ENCODE measurements at regions not wholly inside any gene's neighbourhood (a gene's known extent, or its start where the extent isn't known, plus 50 kb on each side); places are given as distances from the start of the nearest gene placed in this dataset.

DNA sequence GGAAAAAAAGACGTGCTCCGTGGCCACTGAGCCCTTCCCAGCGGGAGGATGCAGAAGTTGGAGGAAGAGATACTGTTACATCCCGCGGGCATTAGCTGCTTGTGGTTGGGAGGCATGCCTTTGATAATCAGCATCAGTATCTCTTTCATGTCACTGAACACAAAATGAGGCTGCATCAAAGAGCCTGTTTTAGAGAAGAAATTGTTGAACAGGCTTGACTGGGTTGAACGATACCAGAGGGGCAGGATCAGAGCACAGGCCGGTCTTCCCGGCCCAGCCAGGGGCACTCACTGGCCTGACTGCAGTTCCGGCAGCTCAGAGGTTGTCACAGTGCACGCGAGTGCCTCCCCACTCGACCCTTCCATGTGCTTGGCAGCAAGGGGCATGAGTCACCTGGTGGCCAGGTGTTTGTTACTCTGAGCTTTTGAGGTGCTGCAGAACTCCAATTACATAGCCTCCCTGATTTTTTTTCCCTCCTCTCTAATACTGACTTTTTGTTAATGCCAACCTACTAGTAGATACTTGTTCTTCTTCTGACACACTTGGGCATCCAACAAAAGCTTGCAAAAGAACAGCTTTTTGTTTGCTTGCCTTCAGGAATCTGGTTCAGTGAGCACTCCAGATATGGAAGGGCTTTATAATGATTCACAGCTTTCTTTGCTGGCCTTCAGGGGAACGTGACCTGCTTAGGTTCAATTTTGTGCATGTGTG, 121.6 kb downstream of the VAPA start:
- DNase-seq: no peak

DNA sequence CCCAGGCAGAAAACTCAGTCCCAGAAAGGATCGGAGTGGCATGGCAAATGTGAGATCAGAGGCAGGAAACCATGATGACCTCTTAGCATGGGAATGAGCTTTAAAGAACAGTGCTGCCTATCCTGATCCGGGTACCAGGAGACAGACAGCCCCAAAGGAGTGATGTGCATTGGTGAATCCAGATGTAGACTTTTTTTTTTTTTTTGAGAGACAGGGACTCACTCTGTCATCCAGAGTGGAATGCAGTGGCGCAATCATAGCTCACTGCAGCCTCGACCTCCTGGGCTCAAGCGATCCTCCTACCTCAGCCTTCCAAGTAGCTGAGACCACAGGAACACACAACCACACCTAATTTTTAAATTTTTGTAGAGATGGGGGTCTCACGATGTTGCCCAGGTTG, 122.7 kb downstream of the VAPA start:
- DNase-seq: no peak

DNA sequence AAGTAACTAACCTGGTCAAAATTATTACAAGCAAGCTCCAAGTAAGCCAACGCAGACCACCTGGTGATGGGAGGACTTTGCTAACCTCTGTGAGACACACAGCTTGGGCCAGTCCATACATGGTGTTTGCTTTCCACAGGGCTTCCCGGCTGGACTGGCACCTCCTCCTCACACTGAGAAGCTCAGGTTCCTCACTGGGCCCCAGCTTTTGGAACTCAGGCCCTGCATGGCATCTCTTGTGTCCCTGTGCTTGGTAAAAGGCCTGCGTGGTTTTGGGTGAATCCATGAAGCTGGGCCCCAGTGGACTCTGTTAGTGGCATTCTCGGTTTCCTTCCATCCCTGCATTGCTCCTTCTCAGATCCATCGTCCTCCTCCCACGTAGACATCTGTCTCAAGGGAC, 123.4 kb downstream of the VAPA start:
- no peak for DNase-seq

DNA sequence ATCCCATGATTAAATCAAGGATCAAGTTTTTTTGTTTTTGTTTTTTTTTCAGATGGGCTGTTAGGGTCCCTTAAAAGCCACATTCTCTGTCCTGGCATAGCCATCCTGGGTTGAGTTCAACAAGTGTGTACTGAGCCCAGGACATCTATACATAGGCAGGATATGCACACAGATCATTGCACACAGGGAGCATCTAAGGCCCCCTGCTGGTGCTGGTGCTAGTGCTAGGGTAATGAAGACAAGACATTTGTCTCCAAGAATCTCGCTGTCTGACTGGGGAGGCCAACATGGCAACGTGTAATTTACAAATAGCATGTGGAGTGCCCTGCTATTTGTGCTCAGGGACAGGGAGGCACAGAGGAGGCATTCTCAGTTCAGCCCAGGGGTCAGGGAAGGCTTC, 124.5 kb downstream of the VAPA start:
- no peak for DNase-seq

DNA sequence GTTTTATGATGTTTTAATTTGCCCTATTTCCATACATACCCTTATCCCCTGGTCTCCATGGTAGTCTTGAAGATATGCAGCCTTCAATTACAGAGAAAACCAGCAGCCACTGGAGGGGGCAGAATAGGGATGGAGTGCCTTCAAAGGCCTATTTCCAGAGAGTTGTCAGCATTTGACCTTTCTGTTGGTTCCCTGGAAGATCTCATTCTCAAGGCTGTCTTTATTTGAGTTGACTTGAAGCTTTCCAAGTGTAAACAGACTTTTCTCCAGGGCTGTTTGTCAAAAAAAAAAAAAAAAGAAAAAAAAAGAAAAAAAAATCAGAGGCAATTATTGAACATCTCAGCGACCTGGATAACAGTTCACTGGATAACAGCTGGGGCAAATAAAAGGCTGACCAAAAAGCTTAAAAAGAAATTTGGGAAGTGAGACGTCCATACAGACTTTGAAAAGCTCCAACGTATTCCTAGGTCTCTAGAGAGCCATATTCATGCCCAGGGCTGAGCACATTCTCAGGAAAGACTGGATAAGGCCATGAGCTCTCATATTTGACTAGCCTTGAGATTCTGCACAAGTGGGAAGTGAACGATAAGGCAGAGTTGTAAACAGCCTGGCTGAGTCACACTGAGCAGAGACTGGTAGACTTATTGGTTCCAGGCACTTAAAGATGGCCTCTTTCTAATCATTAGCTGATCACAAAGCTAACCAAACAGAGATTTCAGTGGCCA, 126.6 kb downstream of the VAPA start:
- no peak for DNase-seq

DNA sequence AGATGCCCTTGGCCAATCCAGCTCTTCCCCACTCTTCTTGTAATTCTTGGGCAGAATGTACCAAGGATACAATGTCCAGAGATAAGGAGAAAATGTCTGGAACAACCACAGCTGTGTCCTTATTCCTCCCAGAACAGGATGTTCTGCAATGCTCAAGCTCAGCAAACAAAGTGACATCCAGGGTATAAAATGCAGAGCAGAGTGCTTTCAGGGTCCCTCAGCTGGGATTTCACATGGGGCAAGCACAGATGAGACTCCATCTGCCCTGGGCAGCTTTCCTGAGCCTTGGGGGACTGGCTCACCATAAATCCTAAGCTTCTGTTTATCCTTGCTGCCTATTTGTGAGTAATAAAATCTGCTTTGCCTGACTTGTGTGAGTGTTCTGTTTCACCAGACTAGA, 127.4 kb downstream of the VAPA start:
- DNase-seq: no peak

DNA sequence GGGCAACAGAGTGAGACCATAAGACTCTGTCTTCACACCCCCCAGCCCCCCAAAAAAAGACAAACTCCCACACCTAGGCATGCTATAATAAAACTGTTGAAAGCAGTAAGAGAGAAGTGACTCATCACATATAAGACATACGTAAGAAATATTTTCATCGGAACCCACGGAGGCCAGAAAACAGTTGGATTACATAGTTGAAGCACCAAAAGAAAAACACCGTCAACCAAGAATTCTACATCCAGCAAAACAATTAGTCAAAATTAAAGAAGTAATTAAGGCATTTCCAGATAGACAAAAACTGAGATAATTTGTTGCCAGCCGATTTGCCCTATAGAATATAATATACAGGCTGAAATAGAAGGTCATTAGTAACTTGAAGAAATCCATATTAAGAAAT, 128.7 kb downstream of the VAPA start:
- DNase-seq: no peak

DNA sequence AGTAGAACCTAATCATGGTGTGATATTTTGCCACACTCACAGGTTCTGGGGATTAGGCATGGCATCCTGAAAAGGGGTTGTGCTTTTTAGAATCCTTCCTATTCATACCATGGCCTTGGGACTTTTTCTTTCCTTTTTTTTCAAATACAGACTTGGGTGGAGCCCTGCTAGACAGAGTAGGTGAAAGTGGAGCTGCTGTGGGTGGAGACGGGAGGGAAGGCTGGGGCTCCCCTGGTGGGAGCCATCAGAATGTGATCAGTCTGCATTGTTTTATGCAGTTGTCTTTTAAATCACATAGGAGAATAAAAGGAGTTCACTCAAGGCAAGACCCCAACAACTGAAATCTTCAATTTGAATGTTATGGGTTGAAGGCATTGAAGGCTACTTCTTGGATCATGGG, 130.2 kb downstream of the VAPA start:
- no peak for DNase-seq

DNA sequence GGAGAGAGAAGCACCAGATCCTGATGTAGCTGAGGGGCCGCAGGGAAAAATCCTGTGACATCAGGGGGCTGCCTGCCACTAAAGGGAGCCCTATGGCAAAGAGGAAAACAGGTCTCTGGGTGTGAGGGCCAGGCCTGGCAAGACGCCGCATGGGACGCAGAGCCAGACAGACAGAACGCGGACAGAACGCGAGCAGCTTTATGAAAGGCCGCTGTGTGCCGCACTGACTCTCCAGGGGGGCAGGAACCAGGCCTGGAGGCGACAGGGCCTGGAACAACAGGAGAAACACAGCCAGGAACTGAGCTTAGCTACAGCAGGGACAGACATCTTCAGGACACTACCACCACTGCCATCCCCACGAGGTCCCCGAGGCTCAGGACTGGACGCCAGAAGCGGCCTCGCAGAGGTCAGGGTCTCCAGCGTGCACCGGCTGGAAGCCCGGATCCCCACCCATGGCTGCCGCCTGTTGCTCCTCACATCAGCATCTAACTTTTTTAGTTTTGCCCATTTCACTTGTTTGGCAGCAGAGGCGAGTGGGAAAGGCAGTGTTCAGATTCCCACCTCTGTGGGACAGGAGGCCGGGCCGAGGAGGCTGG, 131.6 kb downstream of the VAPA start:
- DNase-seq: no peak

DNA sequence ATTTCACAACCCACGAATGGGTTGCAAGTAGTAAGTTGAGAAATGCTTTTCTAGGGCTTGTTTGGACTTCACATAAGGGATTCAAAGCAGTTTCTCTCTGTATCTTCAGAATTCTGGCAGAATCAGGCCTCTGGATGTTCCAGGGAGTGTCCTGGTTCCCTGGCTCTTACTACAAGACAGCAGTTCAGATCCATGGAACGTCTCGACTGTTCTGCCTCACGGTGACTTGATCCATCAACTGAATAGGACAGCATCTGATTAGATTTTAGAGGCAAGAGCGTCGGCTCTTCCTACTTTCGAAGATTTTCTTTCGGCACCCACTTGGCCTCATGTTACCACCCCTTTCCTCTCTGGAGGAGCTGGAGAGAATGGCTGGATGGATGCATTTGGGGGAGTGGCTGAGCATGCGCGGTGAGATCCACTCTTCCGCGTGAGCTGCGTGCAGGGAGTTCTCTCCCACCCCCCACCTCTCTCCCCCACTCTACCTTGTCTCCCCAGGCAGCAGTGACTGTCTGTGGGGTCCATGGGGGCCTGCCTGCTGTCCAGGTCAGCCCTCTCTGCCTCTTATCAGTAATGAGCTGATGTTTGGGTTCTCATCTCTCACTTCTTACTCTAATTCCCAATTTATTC, 132.5 kb downstream of the VAPA start:
- no peak for DNase-seq

DNA sequence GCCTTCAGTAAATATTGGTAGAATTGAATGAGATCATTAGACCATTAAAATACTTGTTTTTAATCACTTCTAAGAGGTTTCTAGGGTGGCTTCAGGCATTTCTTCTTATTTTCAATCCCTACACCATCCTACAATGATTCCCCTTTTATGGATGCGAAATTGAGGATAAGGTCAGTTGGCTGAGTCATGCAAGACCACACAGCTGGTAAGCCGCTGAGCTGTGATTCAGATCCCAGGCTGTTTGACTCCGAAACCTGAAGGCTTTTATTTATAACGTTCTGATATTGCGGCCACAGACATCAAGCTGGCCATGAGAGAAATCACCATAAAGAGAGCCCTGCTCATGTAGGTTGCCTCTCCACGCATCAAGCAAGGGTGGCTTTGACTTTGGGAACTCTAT, 133.4 kb downstream of the VAPA start:
- no peak for DNase-seq

DNA sequence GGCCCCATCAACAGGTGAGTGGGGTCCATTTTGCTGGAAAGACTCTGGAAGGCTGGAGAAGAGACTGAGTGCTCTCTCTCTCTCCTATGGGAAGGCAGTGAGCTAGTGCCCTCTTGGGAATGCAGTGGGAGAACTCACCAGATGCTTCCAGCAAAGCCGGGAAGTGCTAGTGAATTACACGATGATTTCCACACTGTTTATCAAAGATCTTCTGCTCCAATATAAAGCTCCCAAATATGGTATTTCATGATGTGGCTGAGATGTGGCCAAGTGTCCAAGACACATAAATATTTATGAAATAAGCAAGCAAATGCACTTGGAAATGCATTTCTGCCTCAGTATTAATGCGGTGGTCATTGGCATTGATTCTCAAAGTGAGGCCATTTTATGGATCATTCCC, 135.9 kb downstream of the VAPA start:
- no peak for DNase-seq

DNA sequence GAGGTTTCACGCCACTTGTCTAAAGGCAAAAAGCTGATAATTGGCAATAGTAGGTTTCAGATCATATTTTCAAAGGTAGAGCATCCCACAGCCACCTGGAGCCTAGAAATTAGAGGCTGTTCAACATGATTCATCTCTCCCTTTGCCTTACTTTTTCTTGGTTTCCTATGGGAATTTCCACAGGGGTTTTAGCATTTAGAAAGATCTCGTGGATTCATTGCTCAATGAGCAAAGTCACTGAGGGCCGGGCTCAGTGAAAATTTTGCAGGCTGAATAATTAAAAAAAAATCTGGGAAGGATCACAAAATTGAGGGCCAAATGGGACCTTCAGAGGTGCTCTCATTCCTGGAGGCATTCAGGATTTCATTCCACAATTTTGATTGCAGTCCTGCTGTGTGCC, 137.1 kb downstream of the VAPA start:
- no peak for DNase-seq

DNA sequence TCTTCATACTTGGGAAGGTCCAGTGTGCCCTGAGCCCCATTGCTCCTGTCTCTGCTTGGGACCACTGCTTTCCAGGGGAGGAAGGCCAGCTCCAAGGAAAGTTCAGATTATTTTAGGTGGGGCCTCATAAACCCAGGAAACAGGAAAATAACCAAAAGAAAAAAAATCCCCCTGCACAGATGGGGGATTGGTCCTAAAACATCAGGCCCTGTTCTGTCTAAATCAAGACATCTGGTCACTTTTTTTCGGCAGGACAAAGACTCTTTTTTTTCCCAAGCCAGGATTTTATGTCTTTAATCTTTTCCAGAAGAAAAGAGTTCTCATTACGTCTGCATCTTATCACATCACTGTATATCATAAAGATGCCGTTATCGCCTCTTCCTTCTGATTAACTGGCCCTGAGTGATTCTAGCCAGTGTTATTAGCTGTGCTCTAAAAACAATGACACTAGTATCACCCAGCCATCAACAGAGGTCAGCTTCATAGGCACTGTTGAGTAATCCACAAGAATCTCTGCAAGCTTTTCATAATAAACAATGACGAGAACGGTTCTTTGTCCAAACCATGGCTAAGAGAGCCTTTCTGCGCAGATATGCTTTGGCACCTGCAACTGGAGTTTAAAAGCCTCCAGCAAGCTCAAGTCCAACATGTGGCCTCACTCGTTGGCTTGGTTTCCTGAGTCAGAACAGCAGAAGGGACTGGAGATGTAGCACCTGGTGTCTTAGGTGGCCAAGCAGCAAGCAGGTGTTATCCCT, 138.2 kb downstream of the VAPA start:
- no peak for DNase-seq

DNA sequence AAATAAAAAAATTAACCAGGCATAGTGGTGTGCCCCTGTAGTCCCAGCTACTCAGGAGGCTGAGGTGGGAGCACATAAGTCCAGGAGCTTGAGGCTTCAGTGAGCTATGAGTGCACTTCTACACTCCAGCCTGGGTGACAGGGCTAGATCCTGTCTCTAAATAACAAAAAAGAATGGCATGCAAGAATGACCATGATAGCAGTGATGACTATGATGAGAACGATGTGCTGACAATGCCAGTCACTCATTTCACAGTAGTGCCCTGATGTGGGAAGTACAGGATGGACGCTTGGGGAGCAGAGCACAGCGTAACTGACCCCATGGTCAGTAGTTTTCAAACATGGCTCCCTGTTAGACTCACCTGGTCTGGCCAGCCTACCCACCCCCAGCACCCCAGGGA, 139.1 kb downstream of the VAPA start:
- no peak for DNase-seq

DNA sequence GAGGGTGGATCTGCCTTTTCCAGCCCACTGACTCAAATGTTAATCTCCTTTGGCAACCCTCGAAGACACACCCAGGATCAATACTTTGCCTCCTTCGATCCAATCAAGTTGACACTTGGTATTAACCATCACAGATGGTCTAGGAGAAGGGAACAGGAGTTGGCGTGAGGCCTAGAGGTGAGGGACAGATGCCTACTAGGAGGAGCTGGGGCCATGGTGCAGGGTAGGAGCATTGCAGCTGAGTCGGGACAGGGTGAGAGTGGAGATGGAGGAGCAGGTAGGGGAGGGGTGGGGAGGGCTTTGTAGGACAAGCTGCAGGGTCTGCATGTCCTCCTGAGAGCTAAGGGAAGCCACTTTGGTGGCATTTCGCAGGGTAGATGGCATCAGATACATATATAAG, 140.0 kb downstream of the VAPA start:
- DNase-seq: no peak

DNA sequence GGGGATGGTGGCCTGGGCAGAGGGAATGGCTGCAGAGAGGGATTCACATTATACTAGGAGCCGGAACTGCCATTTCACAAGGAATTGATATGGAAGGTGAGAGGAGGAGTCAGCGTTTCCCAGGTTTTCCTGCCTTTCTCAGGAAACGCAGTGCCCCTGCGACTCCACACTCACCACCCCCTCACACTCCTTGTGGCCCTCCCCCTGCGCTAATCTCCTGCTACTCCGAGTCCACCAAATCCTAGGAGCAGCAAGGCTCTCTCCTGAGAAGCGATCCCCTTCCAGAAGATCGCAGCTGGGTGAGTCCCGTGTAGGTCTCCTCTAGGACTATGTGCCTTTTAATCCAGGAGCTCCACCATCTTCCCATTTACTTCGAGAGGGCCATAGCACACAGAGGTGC, 140.6 kb downstream of the VAPA start:
- DNase-seq: no peak

DNA sequence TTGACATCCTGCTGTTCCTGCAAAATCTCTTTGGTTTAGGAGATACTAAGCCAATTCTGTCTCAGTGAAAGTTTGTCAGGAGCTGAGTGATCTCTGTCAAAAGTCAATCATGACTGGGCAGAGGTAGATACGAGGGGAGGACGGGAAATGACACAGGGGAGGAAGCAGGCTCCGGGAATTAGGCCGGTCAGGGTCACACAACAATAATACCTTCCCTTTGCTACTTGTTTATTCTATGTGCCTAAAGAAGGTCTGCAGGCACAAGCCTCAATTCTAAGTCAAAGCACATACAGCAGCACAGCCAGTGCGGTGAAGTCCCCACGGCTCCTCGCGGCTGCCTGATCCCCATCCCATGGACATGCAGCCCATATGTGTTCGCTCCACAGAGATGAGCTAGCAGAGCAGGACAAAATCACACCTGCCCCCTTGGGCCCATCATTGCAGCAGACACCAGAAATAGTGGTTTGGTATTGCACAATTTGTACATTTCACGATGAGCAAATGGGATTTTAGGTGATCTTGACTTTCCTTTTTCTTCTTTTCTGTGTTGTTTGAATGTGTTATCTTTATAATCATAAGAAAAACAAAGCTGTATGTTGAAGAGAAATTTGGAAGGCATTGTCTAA, 141.4 kb downstream of the VAPA start:
- DNase-seq: no peak

DNA sequence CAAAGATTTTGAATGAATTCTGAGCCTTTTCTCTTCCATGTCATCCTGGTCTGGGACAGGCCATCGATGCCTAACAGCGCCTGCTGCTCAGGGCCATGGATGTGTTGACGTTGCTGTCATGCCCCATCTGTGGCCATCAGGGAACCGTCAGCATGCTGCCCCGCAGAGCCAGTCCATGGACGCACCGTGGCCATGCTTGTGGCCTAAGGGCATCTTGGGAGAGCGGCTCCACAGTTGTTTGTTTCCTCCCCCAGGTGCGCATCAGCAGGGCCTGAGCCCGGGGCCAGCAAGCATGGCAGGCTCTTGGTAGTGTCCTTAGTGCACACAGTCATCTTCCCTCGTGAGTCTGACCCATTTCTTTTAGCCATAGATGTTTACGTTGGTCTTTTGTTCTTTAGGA, 142.7 kb downstream of the VAPA start:
- no peak for DNase-seq

DNA sequence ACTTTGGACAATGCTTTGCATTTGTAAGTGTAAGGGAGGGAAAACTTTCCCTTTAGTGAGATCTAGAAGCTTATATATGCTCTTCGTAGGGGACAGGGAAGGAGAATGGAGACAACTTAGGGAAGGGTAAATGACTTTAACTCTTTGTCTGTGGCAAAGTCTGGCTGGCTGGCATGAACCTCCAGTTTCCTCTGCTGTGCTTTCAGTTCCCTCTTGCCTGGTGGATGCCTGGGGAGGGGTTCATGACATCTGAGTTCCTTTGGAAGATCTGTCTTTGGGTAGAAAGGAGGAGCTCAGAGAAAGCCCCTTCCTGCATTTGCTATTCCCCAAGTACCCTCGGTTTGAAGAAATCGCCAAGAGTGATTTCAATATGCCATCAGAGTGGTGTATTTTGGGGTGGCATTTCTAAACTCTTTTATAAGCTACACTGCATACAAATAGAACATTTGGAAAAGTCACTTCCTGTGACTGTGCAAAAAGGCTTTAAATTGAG, 143.6 kb downstream of the VAPA start:
- no peak for DNase-seq

DNA sequence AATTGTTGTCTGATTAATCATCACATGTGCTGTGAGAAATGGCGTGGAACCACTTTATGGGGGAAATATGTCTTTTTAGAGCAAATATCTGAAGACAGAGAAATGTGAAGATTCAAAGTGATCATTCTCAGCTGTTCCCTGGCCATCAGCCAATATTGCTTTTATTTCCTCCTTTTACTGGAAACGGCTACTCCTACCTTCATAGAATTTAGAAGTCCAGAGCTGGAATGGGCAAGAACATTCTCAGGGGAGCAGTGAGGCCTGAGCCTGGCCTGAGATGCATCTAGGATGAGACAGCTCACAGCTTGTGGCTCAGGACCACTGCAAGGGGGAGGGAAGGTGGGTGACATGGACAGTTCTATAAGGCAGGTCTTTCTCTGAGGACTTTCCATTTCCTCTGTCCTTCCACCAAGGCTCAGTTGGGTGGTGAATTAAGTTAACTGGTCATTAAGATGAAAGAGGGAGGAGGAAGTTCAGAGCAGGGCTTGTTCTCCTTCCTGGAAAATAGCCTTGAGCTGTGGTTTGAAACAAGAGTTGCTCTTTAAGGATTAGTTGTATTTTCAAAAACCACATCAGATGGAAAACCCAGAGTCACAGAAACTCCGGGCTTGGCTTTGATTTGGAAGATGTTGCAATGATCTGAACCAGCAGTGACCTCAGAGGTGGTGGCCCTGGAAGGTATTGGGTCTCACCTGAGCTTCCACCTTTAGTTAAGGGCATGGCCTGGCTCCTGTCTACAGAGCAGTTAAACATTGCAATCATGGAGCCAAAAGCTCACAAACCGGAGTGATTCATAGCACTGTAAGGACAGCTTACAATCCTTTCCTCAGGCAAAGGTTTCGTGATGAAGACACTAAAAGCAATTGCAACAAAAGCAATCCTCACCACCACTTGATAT, 144.3 kb downstream of the VAPA start:
- DNase-seq: no peak

Data from CD4-positive, alpha-beta T cell treated with Interleukin-15 for 1 hour (primary cell).